ENCODE measurements at regions not wholly inside any gene's neighbourhood (a gene's known extent, or its start where the extent isn't known, plus 50 kb on each side); places are given as distances from the start of the nearest gene placed in this dataset.
"Not testable (repeated sequence)": the region's sequence is repeated elsewhere in the genome, so short reads cannot be mapped to it uniquely, and the experiment has no call there.

DNA sequence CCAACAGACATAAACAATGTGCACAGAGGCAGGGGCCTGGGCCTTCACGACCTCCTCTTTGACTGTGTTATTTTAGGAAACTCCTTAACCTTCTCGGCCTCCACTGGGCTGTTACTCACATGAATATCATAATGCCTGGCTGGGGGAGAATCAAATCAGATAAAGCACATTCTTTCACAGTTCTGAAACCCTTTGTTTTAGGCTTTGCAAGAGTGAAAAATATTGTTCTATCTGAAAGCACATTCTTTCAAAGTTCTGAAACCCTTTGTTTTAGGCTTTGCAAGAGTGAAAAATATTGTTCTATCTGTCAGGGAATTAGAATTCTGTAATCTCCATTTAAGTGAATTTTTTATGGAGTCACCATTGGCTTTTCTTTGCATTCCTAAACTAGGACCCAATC lies 50.7 kb upstream of the SYNDIG1 start:
- DNase-seq (ENCODE audit: low read depth): no peak

DNA sequence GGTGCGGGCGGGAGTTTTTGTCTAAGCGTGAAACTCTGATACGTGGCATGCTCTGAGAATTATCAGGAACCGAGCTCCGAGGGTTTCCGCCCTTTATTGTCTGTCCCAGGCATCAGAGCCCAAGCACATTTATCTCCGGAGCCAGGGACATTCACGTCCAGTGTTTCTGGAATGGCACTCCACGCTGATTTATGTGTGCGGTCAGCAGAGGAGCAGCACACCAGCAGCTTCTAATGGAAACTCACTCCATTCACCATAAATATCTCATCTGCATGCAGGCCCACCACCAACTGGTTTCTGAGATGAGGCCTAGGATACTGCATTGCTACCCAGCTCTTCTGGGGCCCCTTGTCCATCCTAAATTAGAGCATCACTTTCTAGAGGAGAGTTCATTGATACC lies 51.9 kb upstream of the SYNDIG1 start:
- no peak for DNase-seq (ENCODE audit: low read depth)

DNA sequence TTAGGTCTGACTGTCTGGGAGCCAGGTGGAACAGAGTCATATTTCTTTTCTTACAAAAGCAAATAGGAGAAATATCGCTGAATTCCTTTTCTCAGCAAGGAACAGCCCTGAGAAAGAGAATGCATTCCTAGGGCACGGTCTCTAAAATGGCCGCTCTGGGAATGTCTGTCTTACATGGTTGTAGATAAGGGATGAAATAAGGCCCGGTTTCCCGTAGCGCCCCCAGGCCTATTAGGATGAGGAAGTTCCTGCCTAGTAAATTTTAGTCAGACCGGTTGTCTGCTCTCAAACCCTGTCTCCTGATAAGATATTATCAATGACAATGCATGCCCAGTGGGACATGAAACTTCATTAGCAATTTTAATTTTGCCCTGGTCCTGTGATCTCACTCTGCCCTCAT lies 54.0 kb upstream of the SYNDIG1 start:
- not testable (repeated sequence) for DNase-seq (ENCODE audit: low read depth)

DNA sequence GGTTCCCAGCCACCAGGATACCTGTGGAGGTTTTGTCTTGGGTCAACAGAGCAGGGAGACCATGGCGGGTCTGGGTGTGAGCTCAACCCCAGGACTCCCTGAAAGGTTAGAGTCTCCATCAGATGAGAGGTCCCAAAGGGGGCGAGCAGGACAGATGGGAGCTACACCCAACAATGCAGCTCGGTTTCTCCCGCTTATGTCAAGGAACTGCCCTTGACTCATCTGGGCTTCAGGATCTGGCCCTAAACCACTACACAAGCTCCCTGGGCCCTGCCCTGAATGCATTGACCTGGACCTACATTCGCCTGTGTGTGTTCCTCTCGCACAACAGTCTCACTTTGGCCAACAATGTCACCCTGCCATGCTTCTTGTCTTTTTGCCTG lies 57.6 kb upstream of the SYNDIG1 start:
- DNase-seq (ENCODE audit: low read depth): no peak

DNA sequence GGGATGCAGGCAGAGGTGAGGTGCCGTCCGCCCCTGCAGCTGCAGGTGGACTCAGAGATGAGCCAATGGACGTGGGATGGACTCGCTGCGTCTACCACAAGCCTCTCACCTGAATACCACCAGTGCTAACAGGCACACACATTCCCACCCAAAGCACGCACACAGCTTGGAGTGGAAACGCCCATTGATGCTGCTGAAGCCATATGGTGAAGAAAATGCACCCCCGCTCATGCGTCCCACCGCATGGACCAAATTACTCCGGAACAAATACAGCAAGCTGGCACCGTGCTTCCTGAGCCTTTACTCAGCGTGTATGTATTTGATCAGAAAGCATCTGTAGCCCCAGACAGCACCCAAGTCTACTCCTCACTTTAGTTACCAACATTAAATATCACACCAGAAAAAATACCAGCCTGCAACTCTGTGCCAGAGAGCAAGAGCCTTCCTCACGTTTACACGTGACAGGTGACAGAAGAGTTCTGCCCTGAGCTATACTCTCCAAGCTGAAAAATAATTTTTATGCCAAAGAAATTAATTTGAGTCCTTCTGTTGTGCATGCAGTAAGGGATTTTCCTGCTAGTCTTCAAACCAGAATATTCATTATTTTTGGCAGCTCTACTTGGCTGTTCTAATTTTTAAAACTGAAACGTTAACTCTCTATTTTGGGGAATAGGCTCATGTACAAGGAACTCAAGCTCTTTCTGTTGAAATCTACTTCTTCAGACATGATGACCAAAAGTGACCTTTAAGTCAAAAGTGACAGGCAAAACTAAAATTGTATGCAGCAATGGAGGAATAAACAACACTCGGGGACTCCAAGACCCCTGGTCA lies 58.2 kb upstream of the SYNDIG1 start:
- DNase-seq (ENCODE audit: low read depth): no peak

DNA sequence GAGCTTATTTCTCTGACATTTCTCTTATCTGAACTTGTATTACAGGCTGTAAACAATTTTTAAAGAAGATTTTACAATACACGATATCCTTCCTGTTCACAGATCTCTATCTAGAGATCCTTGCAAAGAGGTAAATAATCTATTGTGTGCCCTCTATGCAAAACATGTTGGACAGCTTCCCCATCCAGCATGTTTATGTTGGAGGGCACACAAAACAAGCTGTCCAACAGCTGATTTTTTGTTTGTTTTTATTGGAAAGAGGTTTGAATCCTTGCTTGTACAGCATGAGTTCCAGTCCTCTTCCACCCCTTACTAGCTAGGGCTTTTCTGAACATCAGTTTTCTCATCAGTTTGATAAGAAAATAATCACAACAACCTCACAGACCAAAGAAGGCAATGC lies 62.3 kb upstream of the SYNDIG1 start:
- no peak for DNase-seq (ENCODE audit: low read depth)

DNA sequence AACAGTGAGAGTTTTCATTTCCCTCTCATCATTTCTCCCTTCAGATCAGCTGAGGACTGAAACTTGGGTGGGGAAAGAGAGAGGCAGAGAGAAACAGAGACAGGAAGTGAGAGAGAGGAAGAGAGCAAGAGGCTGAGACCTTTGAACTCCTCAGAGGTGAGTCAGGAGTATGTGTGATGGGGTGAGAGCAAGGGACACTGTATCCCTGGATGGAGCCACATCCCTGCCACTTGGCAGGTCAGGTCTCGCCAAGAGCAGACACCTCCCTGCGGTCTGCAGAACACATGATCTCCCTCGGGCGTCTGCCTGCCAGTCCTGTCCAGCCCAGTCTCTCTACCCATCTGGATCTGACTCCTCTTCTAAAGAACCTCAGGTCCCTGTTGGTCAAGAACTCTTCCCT lies 62.7 kb upstream of the SYNDIG1 start:
- DNase-seq (ENCODE audit: low read depth): no peak

DNA sequence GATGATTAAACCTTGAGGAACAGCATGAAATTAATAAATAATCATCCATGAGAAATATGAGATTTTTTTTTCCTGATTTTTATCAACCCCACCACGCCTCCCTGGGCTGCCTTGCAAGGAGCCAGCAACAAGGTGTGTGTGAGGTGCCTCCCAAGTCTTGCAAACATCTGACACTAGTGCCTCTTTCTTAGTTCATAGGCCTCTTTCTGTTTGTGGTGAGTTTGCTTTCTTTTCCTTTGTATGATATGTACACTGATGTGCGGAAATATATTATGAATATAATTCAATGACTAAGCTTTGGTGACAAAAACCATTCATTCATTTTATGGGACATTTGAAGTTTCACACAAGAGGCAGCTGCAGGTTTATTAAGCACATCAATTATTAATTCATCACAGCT lies 63.2 kb upstream of the SYNDIG1 start:
- no peak for DNase-seq (ENCODE audit: low read depth)

DNA sequence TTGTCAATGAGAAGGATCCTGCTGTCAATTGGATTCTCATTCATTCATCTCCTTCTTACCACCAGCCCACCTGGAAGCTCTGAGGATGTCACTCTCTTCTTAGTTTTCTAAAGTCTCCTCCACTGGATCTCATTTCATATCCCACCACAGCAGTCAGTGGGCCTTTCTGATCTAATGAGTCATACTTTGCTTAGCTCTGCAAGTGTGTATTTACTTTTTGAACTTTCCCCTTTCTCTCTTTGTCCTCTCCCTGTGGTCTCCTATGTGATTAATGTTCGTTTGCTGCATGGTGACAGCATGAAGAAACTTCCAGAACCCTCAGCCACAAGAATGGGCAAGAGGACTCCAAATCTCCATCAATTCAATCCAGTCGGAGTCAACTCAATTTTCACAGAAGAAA lies 63.6 kb upstream of the SYNDIG1 start:
- no peak for DNase-seq (ENCODE audit: low read depth)

DNA sequence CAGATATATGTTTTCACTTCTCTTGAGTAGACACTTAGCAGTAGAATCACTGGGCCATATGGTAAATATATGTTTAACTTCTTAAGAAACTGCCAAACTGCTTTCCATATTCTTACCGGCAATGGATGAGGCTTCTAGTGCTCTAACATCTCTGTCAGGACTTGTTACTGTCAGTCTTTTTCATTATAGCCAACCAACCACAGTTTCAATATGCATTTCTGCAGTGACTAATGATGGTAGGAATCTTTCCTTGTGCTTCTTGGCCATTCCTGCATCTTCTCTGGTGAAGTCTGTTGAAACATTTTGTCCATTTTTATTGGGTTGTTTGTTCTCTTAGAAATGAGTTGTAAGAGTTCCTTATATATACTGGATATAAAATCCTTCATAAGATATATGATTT lies 66.0 kb upstream of the SYNDIG1 start:
- DNase-seq (ENCODE audit: low read depth): no peak

DNA sequence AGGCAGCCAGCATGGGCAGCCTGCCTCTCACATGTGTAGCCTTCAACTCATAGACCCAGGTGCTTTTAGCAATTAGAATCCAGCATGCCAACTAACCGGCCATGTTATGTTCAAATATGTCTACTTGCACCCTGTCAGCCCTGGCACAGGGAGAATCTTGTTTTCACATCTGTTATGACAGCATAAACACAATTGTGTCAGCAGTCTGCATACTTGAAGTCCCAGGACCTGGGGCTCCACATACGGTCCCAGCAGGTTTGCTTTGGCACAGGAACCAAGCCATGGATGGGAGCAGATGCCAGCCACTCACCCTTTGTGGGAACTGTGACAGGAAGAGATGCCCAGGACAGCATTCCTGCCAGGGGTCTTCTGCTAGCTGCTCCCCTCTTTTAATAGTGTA lies 67.2 kb upstream of the SYNDIG1 start:
- no peak for DNase-seq (ENCODE audit: low read depth)

DNA sequence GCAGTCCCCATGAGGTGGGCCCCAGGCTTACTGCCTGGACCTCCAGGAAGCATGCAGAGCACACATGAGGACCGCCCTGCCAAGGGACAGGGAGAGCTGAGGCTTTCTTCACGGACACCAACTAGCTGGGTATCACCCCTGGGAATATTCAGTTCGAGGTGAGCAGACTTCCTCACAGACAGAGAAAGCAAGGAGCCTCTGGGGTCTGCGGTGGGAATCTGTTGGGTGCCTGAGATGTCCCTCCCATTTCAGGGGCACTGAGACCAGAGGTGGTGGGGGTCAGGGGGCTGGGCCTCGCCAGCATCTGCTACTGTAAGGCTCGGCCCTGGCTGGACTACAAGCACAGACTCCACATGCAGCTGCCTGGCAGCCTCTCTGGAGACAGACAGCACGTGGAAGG lies 74.3 kb upstream of the SYNDIG1 start:
- DNase-seq (ENCODE audit: low read depth): no peak

DNA sequence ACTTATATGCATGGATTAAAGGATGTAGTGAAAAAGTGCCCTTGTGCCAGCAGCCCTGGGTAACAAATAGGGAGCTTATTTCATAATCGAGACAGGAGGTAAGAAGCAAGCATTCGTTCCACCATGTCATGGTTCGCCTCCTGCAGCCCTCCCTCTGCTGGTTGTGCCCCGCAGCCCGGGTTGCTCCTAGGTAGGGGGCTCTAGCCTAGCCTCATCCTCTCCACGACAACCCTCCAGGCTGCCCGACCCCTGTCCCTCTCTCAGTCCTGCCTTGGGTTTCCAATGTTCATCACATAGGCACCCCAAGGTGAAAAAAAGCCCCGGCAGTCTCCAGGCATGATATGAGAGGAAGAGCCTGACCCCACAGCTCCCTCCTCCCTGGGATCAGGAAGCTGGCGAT lies 75.5 kb upstream of the SYNDIG1 start:
- no peak for DNase-seq (ENCODE audit: low read depth)

DNA sequence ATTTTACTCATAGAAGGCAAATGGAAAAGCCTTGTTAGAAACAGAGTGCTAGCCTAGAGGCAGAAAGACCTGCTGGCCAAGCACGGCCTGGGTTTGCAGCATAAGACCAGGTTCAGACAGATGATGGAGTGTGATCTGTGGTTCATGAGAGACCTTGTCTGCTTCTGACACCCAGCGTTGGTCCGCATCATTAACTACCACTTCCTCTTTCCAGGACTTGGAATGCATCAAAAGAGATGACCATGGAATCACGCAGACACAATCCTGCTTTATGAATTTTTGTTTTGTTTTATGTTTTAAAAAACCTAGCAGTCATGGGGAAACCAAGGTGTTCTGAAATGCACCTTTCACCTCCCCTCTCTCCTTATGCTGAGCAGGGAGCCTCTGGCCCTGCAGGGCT lies 76.8 kb upstream of the SYNDIG1 start:
- DNase-seq (ENCODE audit: low read depth): no peak

DNA sequence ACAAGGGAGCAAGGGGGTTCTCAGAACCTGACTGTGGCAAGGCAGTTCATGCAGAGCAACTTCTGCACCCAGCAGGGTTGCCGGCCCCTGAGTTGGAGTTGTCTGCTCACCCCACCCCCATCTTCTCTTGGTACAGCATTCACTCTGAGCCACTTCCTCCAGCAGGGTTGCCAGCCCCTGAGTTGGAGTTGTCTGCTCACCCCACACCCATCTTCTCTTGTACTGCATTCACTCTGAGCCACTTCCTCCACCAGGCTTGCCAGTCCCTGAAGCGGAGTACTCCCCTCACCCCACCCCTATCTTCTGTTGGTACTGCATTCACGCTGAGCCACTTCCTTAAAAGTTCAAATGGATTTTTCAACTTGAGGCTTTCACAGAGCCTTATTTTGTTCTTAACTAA lies 79.7 kb upstream of the SYNDIG1 start:
- DNase-seq (ENCODE audit: low read depth): no peak

DNA sequence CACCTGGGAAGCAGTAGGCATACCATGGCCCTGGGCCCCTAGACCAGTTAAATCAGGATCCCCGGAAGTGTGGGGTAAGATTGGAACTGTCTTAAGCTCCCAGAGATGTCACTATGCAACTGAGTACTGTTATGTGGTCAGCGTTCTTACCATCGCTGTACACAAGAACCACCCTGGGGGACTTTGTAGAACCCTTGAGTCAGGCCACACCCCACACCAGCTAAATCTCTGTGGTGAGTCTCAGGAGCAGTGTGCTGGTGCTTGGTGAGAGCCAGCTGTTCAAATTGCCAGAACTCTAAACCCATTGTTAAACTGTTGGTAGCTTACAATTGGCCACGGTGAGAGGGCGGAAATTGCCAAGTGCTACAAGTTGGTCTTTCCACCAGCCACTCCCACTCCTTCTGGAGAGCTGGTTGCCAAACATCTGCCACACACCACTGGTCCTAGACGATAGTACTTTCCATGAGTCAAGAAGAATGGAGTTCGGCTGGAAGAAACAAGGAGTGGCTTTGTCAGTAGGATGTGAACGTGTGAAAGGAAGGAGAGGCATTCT lies 80.5 kb upstream of the SYNDIG1 start:
- no peak for DNase-seq (ENCODE audit: low read depth)

DNA sequence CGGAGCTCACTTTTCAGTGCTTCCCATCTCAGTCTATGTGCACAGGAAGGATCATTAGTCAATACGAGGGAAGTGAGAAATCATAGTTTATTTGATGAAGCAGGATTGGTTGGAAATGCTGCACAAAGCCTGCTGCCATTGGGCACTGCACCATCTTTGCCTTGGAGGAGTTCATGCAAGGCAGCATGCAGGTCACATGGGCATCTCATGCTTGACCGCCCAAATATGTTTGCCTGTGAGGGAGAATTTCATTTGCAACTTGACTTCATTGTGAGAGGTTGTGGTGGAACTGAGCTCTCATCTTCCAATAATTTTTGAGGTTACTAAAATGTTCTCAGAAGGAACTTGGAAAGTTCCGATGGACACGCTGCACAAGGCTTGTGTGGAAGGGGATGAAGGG lies 83.9 kb upstream of the SYNDIG1 start:
- DNase-seq (ENCODE audit: low read depth): no peak

DNA sequence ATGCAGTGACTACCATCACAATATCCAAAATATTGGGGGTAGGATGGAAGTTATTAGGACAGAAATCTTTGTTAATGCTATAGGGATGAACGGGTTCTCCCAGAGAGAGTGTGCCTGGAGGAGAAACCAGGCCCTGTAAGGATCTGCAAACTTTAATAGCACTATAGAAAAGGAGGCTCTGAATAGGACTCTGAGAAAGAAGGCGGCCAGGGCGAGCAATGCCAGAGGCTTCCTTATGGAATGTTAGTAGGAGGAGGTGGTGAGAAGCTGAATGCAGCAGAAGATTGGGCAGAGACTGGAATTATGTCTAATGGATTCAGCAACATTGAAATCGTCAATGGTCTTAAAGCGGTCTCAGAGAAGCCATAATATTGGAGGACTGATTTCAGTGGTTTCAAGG lies 84.6 kb upstream of the SYNDIG1 start:
- no peak for DNase-seq (ENCODE audit: low read depth)

DNA sequence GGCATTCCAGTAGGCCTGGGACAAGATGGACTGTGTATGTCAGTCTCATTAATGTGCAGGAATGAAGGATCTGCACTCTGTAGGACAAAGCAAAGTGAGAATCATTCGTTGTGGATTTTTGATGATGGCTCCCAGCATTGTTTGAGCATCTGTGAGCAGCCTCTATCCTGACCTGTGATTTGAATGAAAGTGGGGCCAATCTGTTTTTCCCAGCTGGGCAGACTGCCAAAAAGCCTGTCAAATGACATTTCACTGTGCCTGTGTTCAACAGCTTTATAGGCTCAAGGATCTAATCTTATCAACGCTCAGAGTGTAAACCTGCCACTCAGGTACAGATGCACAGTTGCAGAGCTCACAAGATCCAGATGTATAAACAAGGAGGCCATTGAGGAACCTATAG lies 86.7 kb upstream of the SYNDIG1 start:
- DNase-seq (ENCODE audit: low read depth): no peak

DNA sequence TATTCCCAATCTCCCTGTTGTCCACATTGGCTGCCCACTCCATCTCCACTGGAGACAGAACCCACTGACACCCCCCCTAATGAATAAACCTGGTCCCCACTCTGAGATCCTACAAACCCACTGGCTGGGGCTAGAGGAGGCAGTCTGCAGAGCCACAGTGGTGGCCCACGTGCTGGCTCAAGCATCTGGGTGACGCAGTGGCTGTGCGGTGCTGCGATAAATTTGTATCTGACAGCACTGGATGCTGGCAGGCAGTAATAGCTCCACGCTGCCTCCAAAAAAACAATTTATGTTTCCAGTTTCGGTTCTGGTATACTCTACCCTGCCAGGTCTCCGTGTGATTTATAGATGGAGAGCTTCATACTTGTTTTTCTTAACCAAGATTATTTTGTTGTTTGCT lies 87.1 kb upstream of the SYNDIG1 start:
- DNase-seq (ENCODE audit: low read depth): no peak

DNA sequence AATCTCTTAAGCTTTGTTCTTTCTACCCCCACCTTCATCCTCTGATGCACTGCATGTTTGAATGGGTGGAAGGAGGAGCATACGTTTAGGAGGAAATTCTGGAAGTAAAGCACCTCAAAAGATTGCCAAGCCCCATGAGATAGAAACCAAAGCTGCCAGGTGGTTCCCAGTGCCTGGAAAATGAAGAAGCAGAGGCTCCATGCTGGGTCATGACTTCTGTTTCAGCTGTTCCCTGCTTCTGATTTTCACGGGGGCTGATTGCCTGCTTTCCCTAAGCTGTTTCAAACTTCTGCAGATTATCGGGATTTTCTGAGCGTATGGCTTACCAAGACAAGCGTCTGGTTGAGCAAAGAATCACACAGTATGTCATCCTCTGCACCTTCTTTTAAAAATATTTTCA lies 87.5 kb upstream of the SYNDIG1 start:
- DNase-seq (ENCODE audit: low read depth): no peak

DNA sequence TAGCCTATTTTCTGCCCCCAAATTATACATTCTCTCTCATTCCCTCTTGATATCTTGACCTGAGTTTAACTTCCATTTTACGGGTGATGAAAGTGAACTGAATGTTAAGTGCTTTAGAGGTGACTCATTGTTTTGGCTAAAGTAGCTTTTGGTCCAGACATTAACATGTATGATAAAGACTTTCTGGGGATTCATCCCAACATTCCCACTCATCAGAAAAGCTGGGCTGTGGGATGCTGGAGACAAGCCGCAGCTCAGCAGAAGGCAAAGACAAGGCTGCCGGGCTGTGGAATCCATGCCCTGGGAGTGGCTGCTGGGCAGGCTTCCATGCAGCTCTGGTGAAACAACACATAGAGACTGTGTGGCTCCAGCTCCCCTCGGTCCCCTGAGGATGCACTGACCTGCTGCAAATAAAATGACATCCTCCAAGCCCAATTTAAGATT lies 89.9 kb upstream of the SYNDIG1 start:
- DNase-seq (ENCODE audit: low read depth): no peak

DNA sequence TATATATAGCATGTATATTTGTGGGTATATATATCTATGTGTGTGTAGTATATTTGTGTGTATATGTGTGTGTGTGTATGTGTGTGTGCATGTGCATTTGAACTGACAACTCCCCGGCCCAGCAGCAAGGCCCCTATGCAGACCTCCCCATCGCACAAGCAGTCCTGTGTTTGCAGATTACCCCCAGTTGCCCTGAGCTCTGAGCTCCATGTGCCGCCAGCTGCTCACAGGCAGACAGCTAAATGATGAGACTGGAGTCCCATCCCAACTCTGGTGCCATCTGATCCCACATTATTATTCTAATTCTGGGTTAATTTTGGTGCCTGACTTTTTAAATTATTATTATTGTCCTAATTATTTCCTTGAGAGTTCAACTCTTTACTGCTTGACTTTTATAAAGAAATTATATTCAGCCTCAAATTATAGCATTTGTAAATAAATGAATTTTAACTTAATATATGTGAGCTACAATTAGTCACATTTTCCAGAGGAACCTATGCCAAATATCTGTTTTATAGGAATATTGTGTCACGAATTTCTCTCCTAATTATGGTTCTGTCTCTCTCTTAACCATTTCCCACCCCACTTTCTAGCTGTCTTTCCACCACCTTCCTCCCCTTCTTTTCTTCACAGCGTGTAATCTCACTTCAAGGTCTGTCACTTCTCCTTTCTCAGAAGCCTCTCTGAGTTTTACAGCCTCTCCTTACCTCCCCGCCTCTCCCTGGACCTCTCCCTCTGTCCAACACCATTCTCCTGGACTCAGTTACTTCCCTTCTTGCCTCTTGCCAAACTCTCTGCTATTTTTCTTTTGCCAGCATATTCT lies 90.6 kb upstream of the SYNDIG1 start:
- no peak for DNase-seq (ENCODE audit: low read depth)

Measured in T follicular helper cell (primary cell).